ENCODE measurements at regions not wholly inside any gene's neighbourhood (a gene's known extent, or its start where the extent isn't known, plus 50 kb on each side); places are given as distances from the start of the nearest gene placed in this dataset.

DNA sequence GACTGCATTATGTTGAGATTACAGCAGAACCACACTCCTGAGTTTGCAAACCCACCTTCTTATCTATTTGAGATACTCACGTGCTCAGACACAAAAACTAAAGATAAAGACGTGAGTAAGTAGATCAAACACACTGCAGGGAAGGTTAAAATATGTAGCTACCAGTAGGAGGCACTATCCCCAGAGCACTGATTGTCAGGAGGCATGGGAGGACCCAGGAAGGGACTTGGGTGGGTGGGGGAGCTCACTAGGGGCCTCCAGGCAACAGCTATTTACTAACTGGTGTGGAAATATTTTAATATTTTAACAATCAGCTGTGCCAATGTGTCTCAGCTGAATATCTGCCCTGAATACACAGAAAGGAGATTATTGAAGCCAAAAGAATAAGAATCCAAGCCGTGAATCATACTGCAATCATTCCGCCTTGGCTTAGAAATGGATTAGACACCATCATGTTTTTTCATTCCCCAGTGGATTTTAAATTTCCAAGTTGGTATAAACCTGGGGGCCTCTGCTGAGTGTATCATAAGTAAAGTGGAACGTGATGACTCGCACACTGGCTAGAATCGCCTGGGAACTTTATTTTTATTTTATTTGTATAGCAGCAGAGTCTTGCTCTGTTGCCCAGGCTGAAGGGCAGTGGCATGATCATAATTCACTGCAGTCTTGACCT, 73.2 kb upstream of the CACNA1A start:
- TF ChIP-seq, protein P1, sequence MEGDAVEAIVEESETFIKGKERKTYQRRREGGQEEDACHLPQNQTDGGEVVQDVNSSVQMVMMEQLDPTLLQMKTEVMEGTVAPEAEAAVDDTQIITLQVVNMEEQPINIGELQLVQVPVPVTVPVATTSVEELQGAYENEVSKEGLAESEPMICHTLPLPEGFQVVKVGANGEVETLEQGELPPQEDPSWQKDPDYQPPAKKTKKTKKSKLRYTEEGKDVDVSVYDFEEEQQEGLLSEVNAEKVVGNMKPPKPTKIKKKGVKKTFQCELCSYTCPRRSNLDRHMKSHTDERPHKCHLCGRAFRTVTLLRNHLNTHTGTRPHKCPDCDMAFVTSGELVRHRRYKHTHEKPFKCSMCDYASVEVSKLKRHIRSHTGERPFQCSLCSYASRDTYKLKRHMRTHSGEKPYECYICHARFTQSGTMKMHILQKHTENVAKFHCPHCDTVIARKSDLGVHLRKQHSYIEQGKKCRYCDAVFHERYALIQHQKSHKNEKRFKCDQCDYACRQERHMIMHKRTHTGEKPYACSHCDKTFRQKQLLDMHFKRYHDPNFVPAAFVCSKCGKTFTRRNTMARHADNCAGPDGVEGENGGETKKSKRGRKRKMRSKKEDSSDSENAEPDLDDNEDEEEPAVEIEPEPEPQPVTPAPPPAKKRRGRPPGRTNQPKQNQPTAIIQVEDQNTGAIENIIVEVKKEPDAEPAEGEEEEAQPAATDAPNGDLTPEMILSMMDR (IDR thresholded peaks at IDR 0.05) = no peak
- no peak for TF ChIP-seq POLR2A (IDR thresholded peaks at IDR 0.05)

All from thyroid gland (tissue), 4 donors.